MCF 10A (cell line): ENCODE measurements at regions not wholly inside any gene's neighbourhood (a gene's known extent, or its start where the extent isn't known, plus 50 kb on each side); places are given as distances from the start of the nearest gene placed in this dataset.
"Not testable (repeated sequence)": the region's sequence is repeated elsewhere in the genome, so short reads cannot be mapped to it uniquely, and the experiment has no call there.

Experiments used
- BruUV-seq: library from RNA; stranded (reverse); fragments of 400-500 nt; replicated peaks from 2 replicates; lab custom pipeline; 2021; lab: Mats Ljungman, UMichigan
- CTCF ChIA-PET: fragments of 300-600 bp; sonication (Branson Sonifier 250); formaldehyde crosslinking; extraction: SDS; loops from one replicate; lab custom pipeline; 2021; ENCODE audit warnings: antibody characterized with exemption, inconsistent platforms; lab: Yijun Ruan, JAX
- POLR2A ChIA-PET: fragments of 300-600, 350-650 bp; sonication (Branson Sonifier 250); formaldehyde crosslinking; extraction: SDS; loops from one replicate; lab custom pipeline; 2020; ENCODE audit warnings: antibody characterized with exemption, inconsistent platforms; lab: Yijun Ruan, JAX
- DNase-seq: peaks from one replicate; pipeline ENCODE4 v3.0.0-alpha.2; 2018; ENCODE audit not compliant: unreplicated experiment
- H3K27ac Mint-ChIP-seq: one replicate; pipeline ENCODE4 v1.8.0; 2022; ENCODE audit warnings: mild to moderate bottlenecking, low read depth, mixed read lengths; ENCODE audit not compliant: unreplicated experiment
- H3K27me3 Mint-ChIP-seq: one replicate; pipeline ENCODE4 v1.8.0; 2022; ENCODE audit warnings: mixed read lengths; ENCODE audit not compliant: insufficient read depth, unreplicated experiment
- H3K36me3 Mint-ChIP-seq: one replicate; pipeline ENCODE4 v1.8.0; 2022; ENCODE audit warnings: mild to moderate bottlenecking, moderate library complexity, mixed read lengths; ENCODE audit not compliant: insufficient read depth, unreplicated experiment
- H3K4me1 Mint-ChIP-seq: one replicate; pipeline ENCODE4 v1.8.0; 2022; ENCODE audit warnings: mixed read lengths; ENCODE audit not compliant: insufficient read depth, unreplicated experiment
- H3K4me3 Mint-ChIP-seq: one replicate; pipeline ENCODE4 v1.8.0; 2022; ENCODE audit warnings: mild to moderate bottlenecking, moderate library complexity, mixed read lengths; ENCODE audit not compliant: unreplicated experiment
- H3K9me3 Mint-ChIP-seq: one replicate; pipeline ENCODE4 v1.8.0; 2022; ENCODE audit warnings: mixed read lengths; ENCODE audit not compliant: unreplicated experiment
- intact Hi-C: fragments of 100-400 bp; cut with micrococcal nuclease; formaldehyde crosslinking; loops from 2 replicates; pipeline ENCODE4 v1.14.1; 2022
- TF ChIP-seq, protein P1 (sequence below): fragments of 200-600 bp; IDR thresholded peaks from one replicate; pipeline ENCODE4 v1.8.0; 2022; ENCODE audit warnings: antibody characterized with exemption, mild to moderate bottlenecking; ENCODE audit not compliant: unreplicated experiment

DNA sequence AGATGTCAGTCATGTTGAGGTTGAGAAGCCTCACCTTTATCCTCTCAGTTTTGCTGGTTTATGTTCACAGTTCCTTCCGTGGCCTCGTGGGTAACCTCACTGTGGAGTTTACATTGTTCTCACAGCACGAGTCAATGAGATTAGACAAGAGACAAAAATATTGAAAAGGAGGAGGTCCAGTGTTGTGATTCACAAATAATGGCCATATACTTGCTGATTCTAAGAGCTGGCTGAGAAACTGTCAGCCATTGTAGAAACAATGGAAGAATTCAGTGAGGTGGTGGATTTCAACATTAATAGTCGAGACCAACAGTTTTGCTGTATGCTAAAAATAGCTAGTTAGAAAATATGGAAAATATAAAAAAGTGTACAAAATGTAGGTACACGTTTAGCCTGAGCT lies 176.4 kb upstream of the WSCD1 start:
- peaks cover 5% of the 10 kb centered on the region for H3K36me3 Mint-ChIP-seq
- DNase-seq = no peak
- CTCF ChIA-PET = no interaction called here
- H3K4me1 Mint-ChIP-seq = no peaks in the 10 kb centered on the region
- intact Hi-C loops = no loop called here
- H3K4me3 Mint-ChIP-seq = no peak overlapping the region
- POLR2A ChIA-PET = no interaction called here
- H3K9me3 Mint-ChIP-seq = no peaks in the 10 kb centered on the region
- TF ChIP-seq, protein P1, sequence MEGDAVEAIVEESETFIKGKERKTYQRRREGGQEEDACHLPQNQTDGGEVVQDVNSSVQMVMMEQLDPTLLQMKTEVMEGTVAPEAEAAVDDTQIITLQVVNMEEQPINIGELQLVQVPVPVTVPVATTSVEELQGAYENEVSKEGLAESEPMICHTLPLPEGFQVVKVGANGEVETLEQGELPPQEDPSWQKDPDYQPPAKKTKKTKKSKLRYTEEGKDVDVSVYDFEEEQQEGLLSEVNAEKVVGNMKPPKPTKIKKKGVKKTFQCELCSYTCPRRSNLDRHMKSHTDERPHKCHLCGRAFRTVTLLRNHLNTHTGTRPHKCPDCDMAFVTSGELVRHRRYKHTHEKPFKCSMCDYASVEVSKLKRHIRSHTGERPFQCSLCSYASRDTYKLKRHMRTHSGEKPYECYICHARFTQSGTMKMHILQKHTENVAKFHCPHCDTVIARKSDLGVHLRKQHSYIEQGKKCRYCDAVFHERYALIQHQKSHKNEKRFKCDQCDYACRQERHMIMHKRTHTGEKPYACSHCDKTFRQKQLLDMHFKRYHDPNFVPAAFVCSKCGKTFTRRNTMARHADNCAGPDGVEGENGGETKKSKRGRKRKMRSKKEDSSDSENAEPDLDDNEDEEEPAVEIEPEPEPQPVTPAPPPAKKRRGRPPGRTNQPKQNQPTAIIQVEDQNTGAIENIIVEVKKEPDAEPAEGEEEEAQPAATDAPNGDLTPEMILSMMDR = no peak
- no peak overlapping the region for H3K27ac Mint-ChIP-seq
- BruUV-seq = no TSS peak
- peaks cover 32% of the 10 kb centered on the region for H3K27me3 Mint-ChIP-seq

- DNase-seq = no peak
- H3K9me3 Mint-ChIP-seq = no peaks in the 10 kb centered on the region
- BruUV-seq = no TSS peak
- CTCF ChIA-PET = no interaction called here
- H3K4me3 Mint-ChIP-seq = no peak overlapping the region
- H3K4me1 Mint-ChIP-seq = no peaks in the 10 kb centered on the region
- no peak overlapping the region for H3K27ac Mint-ChIP-seq
- H3K27me3 Mint-ChIP-seq = peaks cover 32% of the 10 kb centered on the region
- H3K36me3 Mint-ChIP-seq = peaks cover 5% of the 10 kb centered on the region
- intact Hi-C loops = no loop called here
- POLR2A ChIA-PET = no interaction called here
- TF ChIP-seq, protein P1 = no peak
These were observed 174.9 kb upstream of the WSCD1 start for GRCh38 chr17:5895276-5895675.

DNA sequence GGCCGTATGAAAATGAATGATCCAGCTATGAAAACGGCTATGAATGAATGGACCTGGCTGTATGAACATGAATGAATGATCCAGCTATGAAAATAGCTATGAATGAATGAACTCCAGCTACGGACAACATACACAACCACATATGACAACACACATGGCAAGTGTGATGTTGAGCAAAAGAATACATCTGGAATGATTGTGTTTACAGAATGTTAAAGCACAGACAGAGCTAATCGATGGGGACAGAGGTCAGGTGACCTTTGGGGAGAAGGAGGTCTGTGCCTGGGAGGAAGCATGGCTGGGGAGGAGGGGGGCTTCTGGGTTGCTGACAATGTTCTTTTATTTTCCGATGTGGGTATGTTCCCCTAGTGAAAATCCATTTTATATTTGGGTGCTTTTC lies 174.0 kb upstream of the WSCD1 start:
- intact Hi-C loops = no loop called here
- no TSS peak for BruUV-seq
- Mint-ChIP-seq H3K9me3 (no peaks in the 10 kb centered on the region), H3K4me1 (no peaks in the 10 kb centered on the region), H3K27ac (no peak overlapping the region), H3K4me3 (no peak overlapping the region), H3K36me3 (peaks cover 5% of the 10 kb centered on the region), H3K27me3 (peaks cover 32% of the 10 kb centered on the region)
- DNase-seq = no peak
- CTCF ChIA-PET = no interaction called here
- TF ChIP-seq, protein P1 = no peak
- POLR2A ChIA-PET = interaction anchor here (0.8 kb wide), 1 partner anchor 11 kb away, joined by 3 read pairs; no protein-coding TSS in a partner anchor

GRCh38 chr17:5897275-5897911 lies 172.8 kb upstream of the WSCD1 start:
- ChIA-PET CTCF (interaction anchor here (0.5 to 0.6 kb wide), 2 partner anchors 101 to 123 kb away, joined by 3 read pairs; no protein-coding TSS in a partner anchor), POLR2A (no interaction called here)
- Mint-ChIP-seq H3K4me3 (no peak overlapping the region), H3K36me3 (peaks cover 5% of the 10 kb centered on the region), H3K27me3 (peaks cover 29% of the 10 kb centered on the region), H3K9me3 (no peaks in the 10 kb centered on the region), H3K4me1 (no peaks in the 10 kb centered on the region), H3K27ac (no peak overlapping the region)
- no TSS peak for BruUV-seq
- TF ChIP-seq, protein P1 = no peak
- intact Hi-C loops = no loop called here
- DNase-seq = no peak

- BruUV-seq, H3K9me3 Mint-ChIP-seq, DNase-seq, H3K27ac Mint-ChIP-seq, H3K36me3 Mint-ChIP-seq, POLR2A ChIA-PET, H3K4me3 Mint-ChIP-seq, intact Hi-C loops, H3K4me1 Mint-ChIP-seq: not testable (repeated sequence)
- CTCF ChIA-PET = interaction anchor here (0.6 kb wide), 1 partner anchor 102 kb away, joined by 3 read pairs; no protein-coding TSS in a partner anchor
- peaks cover 23% of the 10 kb centered on the region for H3K27me3 Mint-ChIP-seq
These were observed 172.2 kb upstream of the WSCD1 start for GRCh38 chr17:5897981-5898380.
